ENCODE measurements at regions not wholly inside any gene's neighbourhood (a gene's known extent, or its start where the extent isn't known, plus 50 kb on each side); places are given as distances from the start of the nearest gene placed in this dataset.

DNA sequence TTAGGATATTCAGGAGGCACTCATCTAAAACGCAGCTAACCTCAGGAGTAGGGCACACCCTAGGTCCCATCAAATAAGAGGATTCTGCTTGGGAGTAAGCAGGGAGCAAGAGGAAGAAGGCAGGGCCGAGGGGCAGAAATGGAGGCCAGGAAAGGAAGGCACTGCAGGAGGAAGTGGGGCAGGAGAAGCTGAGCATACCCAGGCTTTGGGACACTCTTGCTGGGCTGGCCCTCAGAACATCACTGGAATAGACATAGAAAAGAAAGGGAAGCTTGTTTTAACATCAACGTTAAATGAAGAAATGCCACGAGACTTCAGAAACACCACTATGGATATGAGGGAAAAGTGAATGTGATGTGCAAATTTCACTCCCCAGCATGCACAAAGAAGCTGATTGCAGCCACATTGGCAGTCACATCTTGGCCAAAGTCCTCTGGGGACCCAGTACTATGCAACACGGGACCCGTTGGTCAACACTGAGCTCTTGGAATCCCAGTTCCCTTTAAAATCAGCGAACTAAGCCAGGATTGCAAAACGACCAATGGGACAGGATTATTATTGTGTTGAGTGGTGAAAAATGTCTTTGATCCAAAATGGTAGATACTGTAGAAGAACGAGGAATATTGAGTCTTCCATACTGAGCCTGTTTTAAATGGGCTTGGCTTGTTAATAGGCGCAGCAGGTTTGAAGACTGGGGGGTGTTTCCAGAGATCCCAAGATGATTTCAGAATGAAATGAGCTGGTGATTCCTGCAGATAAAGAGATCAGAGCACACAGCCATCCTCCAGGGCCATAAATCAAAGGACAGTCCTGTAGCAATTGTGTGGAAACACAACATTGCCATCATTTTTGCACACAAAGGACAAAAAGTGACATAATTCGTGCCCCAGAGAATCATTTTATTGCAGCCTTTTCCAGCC lies 152.4 kb downstream of the TOMM20 start:
- H3K4me1 ChIP-seq (ENCODE audit: control insufficient read depth in 1 of 2, insufficient read depth in 2 of 2, low read depth in 1 of 2, low read length in 1 of 2): peaks cover 45 to 46% of the 10 kb centered on the region in 2 experiments
- H3K9ac ChIP-seq: no peak overlapping the region
- H3K9me2 ChIP-seq: no peaks in the 10 kb centered on the region
- peak overlapping the region; percentile 76 to 84; a peak in 3 of 4 replicates for H3K27ac ChIP-seq (ENCODE audit: low read depth in 2 of 2, low read length in 1 of 2)
- no peak for DNase-seq
- H3K27me3 ChIP-seq (ENCODE audit: insufficient read depth): no peaks in the 10 kb centered on the region
- H4K20me1 ChIP-seq (ENCODE audit: insufficient read depth): no peaks in the 10 kb centered on the region
- peaks cover 9% of the 10 kb centered on the region; the same call in 1 of the 2 replicates for H3K79me2 ChIP-seq (ENCODE audit: insufficient read depth)
- H2AFZ ChIP-seq (ENCODE audit: low read depth): no peak overlapping the region
- H3K36me3 ChIP-seq (replicated peaks in 1 of 2; ENCODE audit: control insufficient read depth in 1 of 2, insufficient read depth in 2 of 2, low read length in 1 of 2): no peaks in the 10 kb centered on the region
- H3F3A ChIP-seq (replicated peaks; ENCODE audit: insufficient read depth): peaks cover 43% of the 10 kb centered on the region
- H3K4me2 ChIP-seq: peak overlapping the region; percentile 35
- POLR2A ChIA-PET: interaction anchor here (1.0 kb wide), 2 partner anchors 252 to 364 kb away, joined by 3 read pairs; no protein-coding TSS in a partner anchor
- no peaks in the 10 kb centered on the region for H3K9me3 ChIP-seq
- no peak for TF ChIP-seq FOSL2 (IDR thresholded peaks at IDR 0.05; ENCODE audit: borderline replicate concordance, low read depth)
- no peak for TF ChIP-seq CTCF (IDR thresholded peaks at IDR 0.05)
- no peak for TF ChIP-seq FOXJ3 (CRISPR knock-in tag; IDR thresholded peaks at IDR 0.05)
- TF ChIP-seq, protein P1, sequence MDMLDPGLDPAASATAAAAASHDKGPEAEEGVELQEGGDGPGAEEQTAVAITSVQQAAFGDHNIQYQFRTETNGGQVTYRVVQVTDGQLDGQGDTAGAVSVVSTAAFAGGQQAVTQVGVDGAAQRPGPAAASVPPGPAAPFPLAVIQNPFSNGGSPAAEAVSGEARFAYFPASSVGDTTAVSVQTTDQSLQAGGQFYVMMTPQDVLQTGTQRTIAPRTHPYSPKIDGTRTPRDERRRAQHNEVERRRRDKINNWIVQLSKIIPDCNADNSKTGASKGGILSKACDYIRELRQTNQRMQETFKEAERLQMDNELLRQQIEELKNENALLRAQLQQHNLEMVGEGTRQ (IDR thresholded peaks at IDR 0.05; ENCODE audit: borderline replicate concordance, low read depth, low read length): no peak
- no peak for TF ChIP-seq RFX5 (IDR thresholded peaks at IDR 0.05; ENCODE audit: low read length)
- no peak for TF ChIP-seq NFIC (IDR thresholded peaks at IDR 0.05; ENCODE audit: borderline replicate concordance)
- TF ChIP-seq SMC3 (IDR thresholded peaks at IDR 0.05; ENCODE audit: low read depth, low read length): no peak
- H3K4me3 ChIP-seq (ENCODE audit: low read depth in 2 of 2, low read length in 1 of 2): no peak overlapping the region
- CTCF ChIA-PET: interaction anchor here (1.0 to 2.1 kb wide), 4 partner anchors 27 to 489 kb away, joined by 3 to 8 read pairs (median 4); no protein-coding TSS in a partner anchor
- WGBS (ENCODE audit: low lambda C conversion rate): 94% methylated on average over 11 of the region's 11 CpGs

DNA sequence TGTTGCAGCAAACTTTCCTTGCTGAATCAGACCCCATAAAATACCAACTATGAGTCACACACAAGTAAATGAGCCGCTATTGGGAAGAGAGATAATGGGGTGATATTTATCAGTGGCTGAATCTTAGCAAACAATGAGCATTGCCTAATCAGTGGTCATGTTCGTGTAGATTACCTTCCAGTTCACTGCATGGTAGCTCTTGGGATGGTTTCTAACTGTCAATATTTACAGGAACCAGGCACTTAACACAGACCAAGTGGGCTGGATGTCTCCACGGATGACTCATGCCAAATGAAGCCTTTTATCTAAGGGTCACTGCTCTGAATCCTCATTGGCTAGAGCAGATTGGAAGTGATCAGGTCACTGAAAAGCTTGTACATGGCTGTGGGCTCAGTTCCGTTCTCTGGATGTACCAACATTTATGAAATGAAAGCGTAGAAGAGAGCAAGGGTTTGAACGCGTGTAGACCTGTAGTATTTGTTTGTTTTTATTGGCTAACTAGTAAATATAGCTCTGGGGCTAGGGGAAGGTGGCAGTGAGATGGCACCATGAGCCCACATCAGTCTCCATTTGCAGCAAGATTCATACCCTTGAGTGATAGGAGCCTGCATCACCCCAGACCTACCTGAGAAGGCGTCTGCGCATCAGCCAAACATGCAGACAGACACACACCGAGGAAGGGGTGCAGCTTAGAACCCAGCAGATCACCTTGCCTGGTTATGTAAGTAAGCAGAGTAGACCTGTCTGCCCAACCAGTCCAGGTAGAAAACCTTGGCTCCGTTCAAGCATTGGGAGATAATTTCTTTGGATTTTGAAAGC lies 153.3 kb downstream of the TOMM20 start:
- Histone ChIP-seq H3K36me3 (replicated peaks in 1 of 2; ENCODE audit: control insufficient read depth in 1 of 2, insufficient read depth in 2 of 2, low read length in 1 of 2) (no peaks in the 10 kb centered on the region), H3K9me3 (no peaks in the 10 kb centered on the region), H3F3A (replicated peaks; ENCODE audit: insufficient read depth) (peaks cover 43% of the 10 kb centered on the region), H3K4me2 (peak overlapping the region; percentile 35), H3K4me1 (ENCODE audit: control insufficient read depth in 1 of 2, insufficient read depth in 2 of 2, low read depth in 1 of 2, low read length in 1 of 2) (peaks cover 46 to 49% of the 10 kb centered on the region in 2 experiments), H3K79me2 (ENCODE audit: insufficient read depth) (peaks cover 9% of the 10 kb centered on the region; the same call in 1 of the 2 replicates), H4K20me1 (ENCODE audit: insufficient read depth) (no peaks in the 10 kb centered on the region), H3K9me2 (no peaks in the 10 kb centered on the region), H3K27ac (ENCODE audit: low read depth in 2 of 2, low read length in 1 of 2) (peak overlapping the region; percentile 76 to 84), H2AFZ (ENCODE audit: low read depth) (no peak overlapping the region), H3K9ac (peak overlapping the region; percentile 30; the same call in 1 of the 2 replicates), H3K4me3 (ENCODE audit: low read depth in 2 of 2, low read length in 1 of 2) (no peak overlapping the region), H3K27me3 (ENCODE audit: insufficient read depth) (no peaks in the 10 kb centered on the region)
- DNase-seq: no peak
- ChIA-PET CTCF (interaction anchor here (0.6 to 2.1 kb wide), 4 partner anchors 26 to 489 kb away, joined by 3 to 8 read pairs (median 4); no protein-coding TSS in a partner anchor), POLR2A (interaction anchor here (1.0 to 1.5 kb wide), 3 partner anchors 251 to 363 kb away, joined by 3 to 5 read pairs (median 3); no protein-coding TSS in a partner anchor)
- WGBS (ENCODE audit: low lambda C conversion rate): 58% methylated on average over 11 of the region's 11 CpGs
- no peak for TF ChIP-seq FOXJ3 (CRISPR knock-in tag; IDR thresholded peaks at IDR 0.05)
- no peak for TF ChIP-seq NRF1 (IDR thresholded peaks at IDR 0.05; ENCODE audit: low read depth, low read length)
- no peak for TF ChIP-seq RCOR1 (IDR thresholded peaks at IDR 0.05; ENCODE audit: low read length)
- TF ChIP-seq TEAD4 (IDR thresholded peaks at IDR 0.05; ENCODE audit: borderline replicate concordance, insufficient read depth): peak; percentile 81
- no peak for TF ChIP-seq SMC3 (IDR thresholded peaks at IDR 0.05; ENCODE audit: low read depth, low read length)
- TF ChIP-seq JUND (IDR thresholded peaks at IDR 0.05): peak; percentile 94
- peak; percentile 39; the same call in 1 of the 2 replicates for TF ChIP-seq YY1 (IDR thresholded peaks at IDR 0.05; ENCODE audit: low read depth)
- TF ChIP-seq RFX5 (IDR thresholded peaks at IDR 0.05; ENCODE audit: low read length): no peak
- TF ChIP-seq GATA2 (CRISPR knock-in tag; IDR thresholded peaks at IDR 0.05): no peak
- peak; percentile 21; the same call in 1 of the 2 replicates for TF ChIP-seq SIN3A (IDR thresholded peaks at IDR 0.05; ENCODE audit: borderline replicate concordance, low read depth, low read length)
- no peak for TF ChIP-seq CTCF (IDR thresholded peaks at IDR 0.05)
- TF ChIP-seq EP300 (IDR thresholded peaks at IDR 0.05; ENCODE audit: borderline replicate concordance in 1 of 2, low read depth in 1 of 2, low read length in 1 of 2): peak; percentile 45 to 91; a peak in 3 of 4 replicates

All from SK-N-SH (cell line).